Osteocyte (in vitro differentiated cells): ENCODE measurements at regions not wholly inside any gene's neighbourhood (a gene's known extent, or its start where the extent isn't known, plus 50 kb on each side); places are given as distances from the start of the nearest gene placed in this dataset.

Experiments used
- DNase-seq: peaks from one replicate; pipeline ENCODE4 v3.0.0; 2021; ENCODE audit warnings: mixed read lengths; ENCODE audit not compliant: unreplicated experiment; ENCODE audit errors: extremely low spot score
- H3K27ac Mint-ChIP-seq: one replicate; pipeline ENCODE4 v1.8.0; 2021; ENCODE audit warnings: mild to moderate bottlenecking, mixed read lengths; ENCODE audit not compliant: unreplicated experiment
- H3K27me3 Mint-ChIP-seq: one replicate; pipeline ENCODE4 v1.8.0; 2021; ENCODE audit warnings: mixed read lengths; ENCODE audit not compliant: unreplicated experiment
- H3K36me3 Mint-ChIP-seq: one replicate; pipeline ENCODE4 v1.8.0; 2021; ENCODE audit warnings: mixed read lengths; ENCODE audit not compliant: unreplicated experiment
- H3K4me1 Mint-ChIP-seq: one replicate; pipeline ENCODE4 v1.8.0; 2021; ENCODE audit warnings: mixed read lengths; ENCODE audit not compliant: unreplicated experiment
- H3K4me3 Mint-ChIP-seq: one replicate; pipeline ENCODE4 v1.8.0; 2021; ENCODE audit warnings: mild to moderate bottlenecking, moderate library complexity, mixed read lengths; ENCODE audit not compliant: unreplicated experiment
- H3K9me3 Mint-ChIP-seq: one replicate; pipeline ENCODE4 v1.8.0; 2021; ENCODE audit warnings: mixed read lengths; ENCODE audit not compliant: unreplicated experiment
- CTCF ChIP-seq: fragments of 200-600 bp; sonication (generic); IDR thresholded peaks from 2 replicates; pipeline ENCODE4 v1.5.0; 2021; ENCODE audit warnings: antibody characterized with exemption, mild to moderate bottlenecking, moderate library complexity

- H3K36me3 Mint-ChIP-seq, result no peaks in the 10 kb centered on the region
- H3K4me3 Mint-ChIP-seq, result no peak overlapping the region
- no peak for TF ChIP-seq CTCF
- no peak for DNase-seq
- peaks cover 2% of the 10 kb centered on the region for H3K27me3 Mint-ChIP-seq
- no peak overlapping the region for H3K27ac Mint-ChIP-seq
- no peaks in the 10 kb centered on the region for H3K4me1 Mint-ChIP-seq
- H3K9me3 Mint-ChIP-seq, result no peaks in the 10 kb centered on the region
Measured at GRCh38 chr5:87649455-87649854, 236.7 kb upstream of the CCNH start.

GRCh38 chr5:87645224-87645623, 232.5 kb upstream of the CCNH start:
- H3K4me1 Mint-ChIP-seq, result no peaks in the 10 kb centered on the region
- H3K4me3 Mint-ChIP-seq, result no peak overlapping the region
- no peak for DNase-seq
- no peak overlapping the region for H3K27ac Mint-ChIP-seq
- no peak for TF ChIP-seq CTCF
- no peaks in the 10 kb centered on the region for H3K27me3 Mint-ChIP-seq
- no peaks in the 10 kb centered on the region for H3K36me3 Mint-ChIP-seq
- H3K9me3 Mint-ChIP-seq, result no peaks in the 10 kb centered on the region

- Mint-ChIP-seq H3K9me3 (no peaks in the 10 kb centered on the region), H3K27me3 (no peaks in the 10 kb centered on the region), H3K27ac (no peak overlapping the region), H3K4me1 (no peaks in the 10 kb centered on the region), H3K4me3 (no peak overlapping the region), H3K36me3 (no peaks in the 10 kb centered on the region)
- TF ChIP-seq CTCF, result no peak
- no peak for DNase-seq
Measured at GRCh38 chr5:87640902-87641301, 228.2 kb upstream of the CCNH start.

- Mint-ChIP-seq H3K4me3 (no peak overlapping the region), H3K4me1 (no peaks in the 10 kb centered on the region), H3K9me3 (no peaks in the 10 kb centered on the region), H3K27me3 (peaks cover 6% of the 10 kb centered on the region), H3K36me3 (no peaks in the 10 kb centered on the region), H3K27ac (no peak overlapping the region)
- TF ChIP-seq CTCF, result no peak
- DNase-seq, result no peak
Measured at GRCh38 chr5:87627363-87627762, 214.6 kb upstream of the CCNH start.

GRCh38 chr5:87608385-87608784, 195.7 kb upstream of the CCNH start:
- Mint-ChIP-seq H3K27me3 (no peaks in the 10 kb centered on the region), H3K27ac (no peak overlapping the region), H3K4me3 (no peak overlapping the region), H3K4me1 (no peaks in the 10 kb centered on the region), H3K36me3 (no peaks in the 10 kb centered on the region), H3K9me3 (no peaks in the 10 kb centered on the region)
- DNase-seq, result no peak
- no peak for TF ChIP-seq CTCF
